ENCODE measurements at regions not wholly inside any gene's neighbourhood (a gene's known extent, or its start where the extent isn't known, plus 50 kb on each side); places are given as distances from the start of the nearest gene placed in this dataset.

GRCh38 chr1:221557013-221557412, 184.9 kb downstream of the DUSP10 start:
- TF ChIP-seq GATA2 (IDR thresholded peaks at IDR 0.05; ENCODE audit: low read depth, low read length) (no peak), GATA3 (IDR thresholded peaks at IDR 0.05; ENCODE audit: low read depth, low read length) (no peak)

All from SH-SY5Y (cell line).